HepG2 (cell line): ENCODE measurements at regions not wholly inside any gene's neighbourhood (a gene's known extent, or its start where the extent isn't known, plus 50 kb on each side); places are given as distances from the start of the nearest gene placed in this dataset.

Experiments used
- ATAC-seq: fragments of 200-7000 bp; cut with Tn5 transposase; 3 replicates; pipeline ENCODE4 v1.9.1; 2020; ENCODE audit warnings: mild to moderate bottlenecking, moderate library complexity
- BruUV-seq: library from RNA; stranded (reverse); fragments of 400-500 nt; replicated peaks from 2 replicates; lab custom pipeline; 2021; lab: Mats Ljungman, UMichigan
- CTCF ChIA-PET: fragments of 300-600 bp; formaldehyde crosslinking; extraction: SDS; loops from one replicate; lab custom pipeline; 2021; ENCODE audit warnings: low total read pairs, inconsistent platforms, low intra/inter-chr PET ratio; lab: Yijun Ruan, JAX
- POLR2A ChIA-PET: fragments of 350-600 bp; sonication (Branson Sonifier 250); formaldehyde crosslinking; loops from one replicate; lab custom pipeline; 2020; ENCODE audit warnings: antibody characterized with exemption, inconsistent platforms; lab: Yijun Ruan, JAX
- DNase-seq: peaks from one replicate; pipeline ENCODE4 v3.0.0-alpha.2; 2015; ENCODE audit warnings: low spot score
- FAIRE-seq: peaks from 3 replicates; lab custom pipeline; 2011; peaks lifted over from hg19 to GRCh38; lab: Jason Lieb, UNC
- H2AFZ ChIP-seq: one replicate; pipeline ENCODE4 v1.6.1; 2011; ENCODE audit warnings: low read length, inconsistent platforms
- H3K27ac ChIP-seq: fragments of 300-600 bp; 3 replicates; pipeline ENCODE4 v1.8.0; 2011; ENCODE audit warnings: mixed run types, mild to moderate bottlenecking, mixed read lengths, low read length, inconsistent platforms; ENCODE audit not compliant: insufficient read depth; ENCODE audit errors: extremely low read length
- H3K27me3 ChIP-seq, 2 experiments: fragments of 200-600 bp in 1 of 2; 2 replicates in 1 of 2; 3 replicates in 1 of 2; pipeline versions ENCODE4 v1.6.0 to v1.8.0; 2011; ENCODE audit warnings: low read length in 2 of 2, mild to moderate bottlenecking in 2 of 2, moderate library complexity in 2 of 2, inconsistent platforms in 1 of 2; ENCODE audit not compliant: insufficient read depth in 2 of 2, control insufficient read depth in 1 of 2
- H3K36me3 ChIP-seq, 2 experiments: fragments of 200-600 bp in 1 of 2; replicated peaks in 1 of 2; 2 replicates in 1 of 2; 3 replicates in 1 of 2; pipeline versions ENCODE4 v1.5.1 to v1.8.0; 2011; ENCODE audit warnings: low read length in 2 of 2, inconsistent platforms in 1 of 2; ENCODE audit not compliant: insufficient read depth in 2 of 2, control insufficient read depth in 1 of 2
- H3K4me1 ChIP-seq: 2 replicates; pipeline ENCODE4 v1.5.1; 2012; ENCODE audit warnings: low read length, inconsistent platforms; ENCODE audit not compliant: insufficient read depth
- H3K4me2 ChIP-seq: 2 replicates; pipeline ENCODE4 v1.6.0; 2011; ENCODE audit warnings: low read depth, low read length, inconsistent platforms
- H3K4me3 ChIP-seq, 3 experiments: fragments of 200-600 bp in 1 of 3; sonication (generic), shearing (Covaris generic) in 1 of 3; replicated peaks in 1 of 3; 2 replicates each; pipeline ENCODE4 v1.5.1; 2011 to 2016; ENCODE audit warnings: low read length in 3 of 3, inconsistent platforms in 2 of 3, low read depth in 2 of 3, mild to moderate bottlenecking in 2 of 3, control low read depth in 1 of 3, mixed read lengths in 1 of 3; ENCODE audit not compliant: insufficient read depth in 1 of 3
- H3K79me2 ChIP-seq: one replicate; pipeline ENCODE4 v1.6.1; 2011; ENCODE audit warnings: low read length, inconsistent platforms; ENCODE audit not compliant: insufficient read depth
- H3K9ac ChIP-seq: 2 replicates; pipeline ENCODE4 v1.6.0; 2011; ENCODE audit warnings: mild to moderate bottlenecking, low read depth, low read length, inconsistent platforms; ENCODE audit not compliant: insufficient read depth
- H3K9me3 ChIP-seq: 2 replicates; pipeline ENCODE4 v1.5.1; 2012; ENCODE audit warnings: mild to moderate bottlenecking, low read length
- H4K20me1 ChIP-seq: 2 replicates; pipeline ENCODE4 v1.6.0; 2011; ENCODE audit warnings: inconsistent platforms, mild to moderate bottlenecking, low read length, moderate library complexity; ENCODE audit not compliant: insufficient read depth
- ARID2 ChIP-seq: sonication (generic); formaldehyde crosslinking; IDR thresholded peaks from 2 replicates; pipeline ENCODE4 v1.8.1; 2022; ENCODE audit warnings: mild to moderate bottlenecking, missing genetic modification reagents, borderline replicate concordance
- BCL6 ChIP-seq: IDR thresholded peaks from 2 replicates; pipeline ENCODE4 v1.6.1; 2016; ENCODE audit warnings: missing genetic modification reagents, missing compliant biosample characterization
- BRD4 ChIP-seq: sonication (generic); formaldehyde crosslinking; IDR thresholded peaks from 2 replicates; pipeline ENCODE4 v1.4.0; 2020; ENCODE audit warnings: missing genetic modification reagents
- ZMAT3 ChIP-seq: sonication (generic); formaldehyde crosslinking; conservative IDR thresholded peaks from 2 replicates; pipeline ENCODE4 v1.7.0; 2021; ENCODE audit warnings: missing genetic modification reagents
- ZNF251 ChIP-seq: sonication (generic); formaldehyde crosslinking; IDR thresholded peaks from 2 replicates; pipeline ENCODE4 v1.9.0; 2021; ENCODE audit warnings: mild to moderate bottlenecking, missing genetic modification reagents
- ZNF281 ChIP-seq: sonication (generic); formaldehyde crosslinking; IDR thresholded peaks from 2 replicates; pipeline ENCODE4 v1.4.0; 2020; ENCODE audit warnings: missing genetic modification reagents, borderline replicate concordance
- ZNF318 ChIP-seq: sonication (generic); formaldehyde crosslinking; IDR thresholded peaks from 2 replicates; pipeline ENCODE4 v1.4.0; 2020; ENCODE audit warnings: mild to moderate bottlenecking, missing genetic modification reagents
- ZNF557 ChIP-seq: sonication (generic); formaldehyde crosslinking; IDR thresholded peaks from 2 replicates; pipeline ENCODE4 v1.4.0; 2020; ENCODE audit warnings: missing genetic modification reagents
- ZNF563 ChIP-seq: sonication (generic); formaldehyde crosslinking; IDR thresholded peaks from 2 replicates; pipeline ENCODE4 v1.8.0; 2022; ENCODE audit warnings: mild to moderate bottlenecking, moderate library complexity, missing genetic modification reagents
- WGBS: methylation state at CpG from one replicate; pipeline ENCODE4 v1.1.6; 2017; ENCODE audit warnings: low lambda C conversion rate; 5-methylcytosine and 5-hydroxymethylcytosine counted together
- in situ Hi-C: cut with HindIII; loops from 2 replicates; pipeline ENCODE4 v1.10.0; 2017; ENCODE audit warnings: low pct_unique_long_range_greater_than_20kb; ENCODE audit not compliant: extremely low pct_ligation_motif_present
- intact Hi-C: fragments of 100-400 bp; cut with micrococcal nuclease; formaldehyde crosslinking; loops from one replicate; pipeline ENCODE4 v1.10.0; 2022; ENCODE audit not compliant: unreplicated experiment
- TF ChIP-seq, protein P1 (sequence below): sonication (generic); formaldehyde crosslinking; IDR thresholded peaks from 2 replicates; pipeline ENCODE4 v1.4.0; 2020; ENCODE audit warnings: missing genetic modification reagents, borderline replicate concordance

- TF ChIP-seq ZNF281 (CRISPR knock-in tag), result no peak
- no peak for TF ChIP-seq ZNF563 (CRISPR knock-in tag)
- TF ChIP-seq, protein P1, sequence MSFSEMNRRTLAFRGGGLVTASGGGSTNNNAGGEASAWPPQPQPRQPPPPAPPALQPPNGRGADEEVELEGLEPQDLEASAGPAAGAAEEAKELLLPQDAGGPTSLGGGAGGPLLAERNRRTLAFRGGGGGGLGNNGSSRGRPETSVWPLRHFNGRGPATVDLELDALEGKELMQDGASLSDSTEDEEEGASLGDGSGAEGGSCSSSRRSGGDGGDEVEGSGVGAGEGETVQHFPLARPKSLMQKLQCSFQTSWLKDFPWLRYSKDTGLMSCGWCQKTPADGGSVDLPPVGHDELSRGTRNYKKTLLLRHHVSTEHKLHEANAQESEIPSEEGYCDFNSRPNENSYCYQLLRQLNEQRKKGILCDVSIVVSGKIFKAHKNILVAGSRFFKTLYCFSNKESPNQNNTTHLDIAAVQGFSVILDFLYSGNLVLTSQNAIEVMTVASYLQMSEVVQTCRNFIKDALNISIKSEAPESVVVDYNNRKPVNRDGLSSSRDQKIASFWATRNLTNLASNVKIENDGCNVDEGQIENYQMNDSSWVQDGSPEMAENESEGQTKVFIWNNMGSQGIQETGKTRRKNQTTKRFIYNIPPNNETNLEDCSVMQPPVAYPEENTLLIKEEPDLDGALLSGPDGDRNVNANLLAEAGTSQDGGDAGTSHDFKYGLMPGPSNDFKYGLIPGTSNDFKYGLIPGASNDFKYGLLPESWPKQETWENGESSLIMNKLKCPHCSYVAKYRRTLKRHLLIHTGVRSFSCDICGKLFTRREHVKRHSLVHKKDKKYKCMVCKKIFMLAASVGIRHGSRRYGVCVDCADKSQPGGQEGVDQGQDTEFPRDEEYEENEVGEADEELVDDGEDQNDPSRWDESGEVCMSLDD (CRISPR knock-in tag), result no peak
- TF ChIP-seq, all 625 proteins: peak for 0
Observed at GRCh38 chr9:11915699-11916098, 777.5 kb upstream of the TYRP1 start (continued).

DNA sequence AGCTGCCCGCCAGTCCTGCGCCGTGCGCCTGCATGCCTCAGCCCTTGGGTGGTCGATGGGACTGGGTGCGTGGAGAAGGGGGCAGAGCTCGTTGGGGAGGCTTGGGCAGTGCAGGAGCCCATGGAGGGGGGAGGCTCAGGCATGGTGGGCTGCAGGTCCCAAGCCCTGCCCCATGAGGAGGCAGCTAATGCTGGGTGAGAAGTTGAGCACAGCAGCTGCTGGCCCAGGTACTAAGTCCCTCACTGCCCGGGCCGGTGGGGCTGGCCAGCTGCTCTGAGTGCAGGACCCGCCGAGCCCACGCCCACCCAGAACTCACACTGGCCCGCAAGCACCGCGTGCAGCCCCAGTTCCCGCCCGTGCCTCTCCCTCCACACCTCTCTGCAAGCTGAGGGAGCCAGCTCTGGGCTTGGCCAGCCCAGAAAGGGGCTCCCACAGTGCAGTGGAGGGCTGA, 764.3 kb upstream of the TYRP1 start:
- ATAC-seq, result no peak
- no TSS peak for BruUV-seq
- TF ChIP-seq ZNF318 (CRISPR knock-in tag), result no peak
- no peak for TF ChIP-seq ZNF251
- no peak for TF ChIP-seq ZMAT3
- no peak for TF ChIP-seq ZNF557 (CRISPR knock-in tag)
- TF ChIP-seq BCL6 (CRISPR knock-in tag), result no peak
- no peak for TF ChIP-seq ARID2 (CRISPR knock-in tag)
- no peak for TF ChIP-seq BRD4 (CRISPR knock-in tag)

More for the DNA sequence above, 764.3 kb upstream of the TYRP1 start:
- Histone ChIP-seq H3K4me2 (no peak overlapping the region), H3K4me1 (no peaks in the 10 kb centered on the region), H3K4me3 (no peak overlapping the region), H3K36me3 (no peaks in the 10 kb centered on the region), H4K20me1 (no peaks in the 10 kb centered on the region), H2AFZ (no peak overlapping the region), H3K79me2 (no peaks in the 10 kb centered on the region), H3K9ac (no peak overlapping the region), H3K27ac (no peak overlapping the region), H3K27me3 (no peaks in the 10 kb centered on the region), H3K9me3 (peaks cover 71% of the 10 kb centered on the region)
- ChIA-PET CTCF (no interaction called here), POLR2A (no interaction called here)
- FAIRE-seq (no peak), DNase-seq (no peak)
- in situ Hi-C loops (no loop called here), intact Hi-C loops (no loop called here)
- WGBS, result 63% methylated on average over 8 of the region's 17 CpGs
